AG04449 (cell line): ENCODE measurements at regions not wholly inside any gene's neighbourhood (a gene's known extent, or its start where the extent isn't known, plus 50 kb on each side); places are given as distances from the start of the nearest gene placed in this dataset.

Experiments
- CTCF ChIA-PET: fragments of 350-600 bp; formaldehyde crosslinking; extraction: SDS; loops from one replicate; lab custom pipeline; 2021; ENCODE audit warnings: antibody characterized with exemption; lab: Yijun Ruan, JAX
- POLR2A ChIA-PET: fragments of 400-600, 350-600 bp; formaldehyde crosslinking; extraction: SDS; loops from one replicate; lab custom pipeline; 2020; ENCODE audit warnings: antibody characterized with exemption, inconsistent platforms; lab: Yijun Ruan, JAX
- DNase-seq: peaks from one replicate; pipeline ENCODE4 v3.0.0-alpha.2; 2010; ENCODE audit warnings: low read depth, low spot score
- H3K4me3 ChIP-seq: 2 replicates; pipeline ENCODE4 v1.5.1; 2011; ENCODE audit warnings: low read depth, mild to moderate bottlenecking, control low read depth, low read length
- CTCF ChIP-seq: IDR thresholded peaks from one replicate; pipeline ENCODE4 v1.5.1; 2011; ENCODE audit warnings: mild to moderate bottlenecking, moderate library complexity, low read length, control low read depth, inconsistent platforms; ENCODE audit not compliant: insufficient read depth; ENCODE audit errors: missing control alignments

- H3K4me3 ChIP-seq: no peak overlapping the region
- TF ChIP-seq CTCF: no peak
- DNase-seq: no peak
- ChIA-PET POLR2A (no interaction called here), CTCF (no interaction called here)
Observed at GRCh38 chr21:16651956-16652355, 860.9 kb upstream of the CXADR start.

DNA sequence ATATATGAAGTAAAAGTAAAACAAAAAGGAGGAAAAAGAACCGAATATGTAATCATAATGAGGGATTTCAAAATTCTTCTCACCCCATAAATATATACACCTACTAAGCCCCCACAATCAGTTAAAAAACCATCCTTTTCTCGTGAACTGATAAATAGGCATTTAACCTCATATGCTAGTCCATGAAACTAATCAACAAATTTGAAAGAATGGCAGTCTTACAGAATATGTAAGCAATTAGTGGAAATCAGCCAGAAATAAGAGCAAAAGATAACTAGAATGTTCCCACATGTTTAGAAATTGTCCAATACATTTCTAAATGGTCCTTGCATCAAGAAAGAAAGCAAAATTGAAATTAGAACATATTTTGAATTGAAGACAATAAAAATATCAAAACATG is 849.4 kb upstream of the CXADR start:
- ChIA-PET CTCF (no interaction called here), POLR2A (no interaction called here)
- no peak overlapping the region for H3K4me3 ChIP-seq
- TF ChIP-seq CTCF: no peak
- no peak for DNase-seq

GRCh38 chr21:16667395-16667794 is 845.4 kb upstream of the CXADR start:
- POLR2A ChIA-PET: no interaction called here
- no peak overlapping the region for H3K4me3 ChIP-seq
- CTCF ChIA-PET: no interaction called here
- no peak for DNase-seq
- TF ChIP-seq CTCF: no peak

DNA sequence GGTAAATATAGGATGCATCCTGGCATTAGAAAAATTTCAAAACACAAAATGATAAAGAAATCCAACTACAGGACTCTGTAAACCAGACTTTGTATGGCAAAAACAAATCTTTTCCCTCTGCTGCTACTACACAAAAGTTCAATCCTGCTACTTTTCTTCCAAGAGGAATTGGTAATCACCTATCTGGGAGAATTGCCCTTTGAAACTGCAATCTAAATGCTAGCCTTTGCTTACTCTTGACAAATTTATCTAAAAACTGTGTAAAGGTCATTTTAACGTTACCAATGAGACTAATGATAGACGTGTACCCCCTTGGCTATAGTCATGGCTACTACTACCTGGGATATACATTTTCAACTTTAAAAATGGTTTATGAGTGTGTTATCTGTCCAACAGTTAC is 837.9 kb upstream of the CXADR start:
- DNase-seq: no peak
- CTCF ChIA-PET: no interaction called here
- POLR2A ChIA-PET: no interaction called here
- H3K4me3 ChIP-seq: no peak overlapping the region
- TF ChIP-seq CTCF: no peak

DNA sequence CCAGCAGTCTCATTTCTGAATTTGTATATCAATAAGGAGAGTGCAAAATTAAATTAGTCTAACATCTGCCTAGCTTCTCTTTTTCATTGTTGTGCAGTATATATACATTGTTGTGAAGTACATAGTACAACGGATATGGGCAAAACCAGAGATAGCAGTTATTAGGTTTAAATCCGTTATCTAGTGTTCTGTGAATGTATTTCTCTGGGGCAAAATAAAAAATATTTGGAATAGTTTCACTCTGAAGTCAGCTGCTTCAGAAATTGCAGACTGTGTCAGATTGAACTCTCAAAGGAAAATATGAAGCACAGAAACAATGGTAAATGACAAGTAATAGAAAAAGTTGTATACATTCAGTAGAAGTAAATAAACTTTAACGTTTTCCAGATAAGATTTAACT is 836.5 kb upstream of the CXADR start:
- no peak for TF ChIP-seq CTCF
- CTCF ChIA-PET: no interaction called here
- POLR2A ChIA-PET: no interaction called here
- H3K4me3 ChIP-seq: no peak overlapping the region
- no peak for DNase-seq

DNA sequence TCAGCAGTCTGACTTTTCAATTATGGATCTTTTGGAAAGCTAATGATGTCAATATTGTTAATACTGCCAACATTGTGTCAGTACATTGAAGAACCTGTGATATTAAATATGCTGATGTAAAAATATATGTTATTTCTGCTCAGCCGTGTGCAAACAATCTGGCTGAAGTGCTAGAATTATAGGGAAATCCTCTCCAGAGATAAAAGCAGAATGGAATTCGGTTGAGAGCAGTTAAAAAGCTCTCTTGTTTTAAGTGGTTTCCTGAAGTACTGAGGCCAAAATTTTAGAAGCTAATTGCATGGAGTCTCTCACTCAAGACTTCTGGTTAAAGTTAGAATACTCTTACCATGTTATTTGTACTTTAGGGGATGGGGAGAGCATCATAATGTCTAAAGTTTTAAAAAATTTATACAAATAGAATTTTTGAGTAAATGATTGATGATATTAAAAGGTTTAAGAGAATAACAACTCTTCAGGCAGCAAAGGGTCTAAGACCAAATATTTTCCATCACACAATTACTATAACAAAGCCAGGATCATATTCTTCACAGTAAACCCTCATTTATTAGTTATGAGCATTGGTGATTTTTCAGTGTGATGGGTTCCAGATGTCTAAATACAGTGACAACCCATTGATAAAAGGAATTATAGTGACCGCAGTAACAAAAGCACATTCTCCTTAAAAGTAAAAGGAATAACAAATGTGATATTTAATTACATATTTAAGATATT is 834.2 kb upstream of the CXADR start:
- no peak overlapping the region for H3K4me3 ChIP-seq
- ChIA-PET CTCF (no interaction called here), POLR2A (no interaction called here)
- no peak for DNase-seq
- no peak for TF ChIP-seq CTCF
